ENCODE measurements at regions not wholly inside any gene's neighbourhood (a gene's known extent, or its start where the extent isn't known, plus 50 kb on each side); places are given as distances from the start of the nearest gene placed in this dataset.

DNA sequence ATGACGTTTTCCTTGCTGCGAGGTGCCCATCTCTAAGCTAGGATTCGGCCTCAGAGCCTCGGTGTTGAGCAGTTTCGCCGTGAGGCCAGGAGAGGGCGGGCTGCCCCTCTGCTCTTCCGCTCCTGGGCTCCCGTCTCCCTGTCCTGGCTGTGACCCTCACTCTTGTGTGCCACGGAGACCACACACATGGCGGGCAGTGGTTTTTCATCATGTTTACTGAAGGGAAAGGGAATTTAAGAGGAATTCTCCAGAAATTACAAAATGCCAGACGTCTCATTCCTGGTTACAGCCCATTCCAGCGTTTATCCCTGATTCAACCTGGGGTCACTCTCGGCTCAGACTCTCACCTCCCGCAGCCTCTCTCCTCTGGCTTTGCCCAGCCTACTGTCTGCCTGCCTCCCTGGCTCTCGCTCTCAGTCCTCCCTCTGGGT, 96.8 kb upstream of the ELAC2 start:
- Histone ChIP-seq H3K79me2 (ENCODE audit: control insufficient read depth, insufficient read depth, low read length) (no peaks in the 10 kb centered on the region), H2BK120ac (ENCODE audit: low read depth, low read length) (no peak overlapping the region), H3K79me1 (ENCODE audit: low read length) (no peaks in the 10 kb centered on the region), H2AK5ac (ENCODE audit: low read length) (no peak overlapping the region), H3K36me3 (ENCODE audit: control insufficient read depth, insufficient read depth, low read length) (no peaks in the 10 kb centered on the region), H2BK5ac (ENCODE audit: low read length) (no peak overlapping the region), H3K4me2 (ENCODE audit: low read length) (no peak overlapping the region), H3K4me3 (ENCODE audit: low read length) (no peak overlapping the region), H2BK15ac (replicated peaks; ENCODE audit: low read depth) (no peak overlapping the region), H3K9ac (ENCODE audit: low read length) (no peak overlapping the region), H3K23ac (ENCODE audit: low read length) (no peak overlapping the region), H3K27ac (ENCODE audit: low read depth, low read length) (no peak overlapping the region), H3K4me1 (ENCODE audit: control insufficient read depth, low read depth, low read length) (no peaks in the 10 kb centered on the region), H3K18ac (ENCODE audit: low read length) (no peak overlapping the region), H4K5ac (ENCODE audit: low read length) (no peak overlapping the region), H3K56ac (ENCODE audit: low read length) (no peak overlapping the region), H3K4ac (ENCODE audit: low read depth, low read length) (no peak overlapping the region), H4K8ac (ENCODE audit: low read depth, low read length) (no peak overlapping the region), H3K27me3 (ENCODE audit: insufficient read depth, low read length, poor library complexity) (no peaks in the 10 kb centered on the region)
- WGBS (ENCODE audit: extremely low coverage, insufficient coverage, low lambda C conversion rate), result no CpG with 5 or more reads among the region's 16 CpGs
- peak; percentile 72 for DNase-seq

DNA sequence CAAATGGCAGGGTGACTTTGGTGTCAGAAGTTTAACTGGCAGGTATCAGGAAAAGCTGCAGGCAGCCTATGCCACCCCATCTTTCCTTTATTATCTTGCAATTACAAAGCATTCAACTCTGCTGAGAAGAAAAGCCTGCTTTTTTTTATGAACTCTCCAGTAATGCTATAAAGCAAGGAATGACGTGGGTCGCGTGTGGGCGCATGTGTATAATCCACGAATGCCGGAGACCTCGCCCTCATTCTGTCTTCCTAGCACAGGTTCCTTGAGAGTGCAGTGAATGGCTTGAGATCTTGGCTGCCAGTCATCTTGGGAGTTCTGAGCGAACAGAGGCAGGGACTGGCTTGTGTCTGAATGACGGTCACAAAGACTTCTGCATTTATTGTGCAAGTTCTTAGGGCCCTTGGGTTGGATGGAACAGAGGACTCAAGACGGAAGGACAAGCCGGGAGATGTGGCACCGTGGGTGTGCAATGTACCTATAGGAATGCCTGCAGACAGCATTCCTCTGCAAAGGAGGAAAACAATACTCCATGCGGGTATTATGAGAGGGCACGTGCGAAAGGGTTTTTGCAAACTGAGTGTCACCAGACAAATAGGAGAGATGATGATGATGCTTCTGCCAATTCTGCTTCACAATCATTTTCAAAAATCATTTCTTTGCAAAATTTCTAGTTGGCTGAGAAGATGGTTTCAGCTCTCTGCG, 96.1 kb upstream of the ELAC2 start:
- Histone ChIP-seq H3K27me3 (ENCODE audit: insufficient read depth, low read length, poor library complexity) (no peaks in the 10 kb centered on the region), H3K56ac (ENCODE audit: low read length) (no peak overlapping the region), H3K4ac (ENCODE audit: low read depth, low read length) (no peak overlapping the region), H2AK5ac (ENCODE audit: low read length) (no peak overlapping the region), H2BK15ac (replicated peaks; ENCODE audit: low read depth) (no peak overlapping the region), H3K9ac (ENCODE audit: low read length) (no peak overlapping the region), H3K18ac (ENCODE audit: low read length) (no peak overlapping the region), H4K5ac (ENCODE audit: low read length) (no peak overlapping the region), H3K79me2 (ENCODE audit: control insufficient read depth, insufficient read depth, low read length) (no peaks in the 10 kb centered on the region), H2BK120ac (ENCODE audit: low read depth, low read length) (no peak overlapping the region), H3K4me2 (ENCODE audit: low read length) (no peak overlapping the region), H2BK5ac (ENCODE audit: low read length) (no peak overlapping the region), H3K36me3 (ENCODE audit: control insufficient read depth, insufficient read depth, low read length) (no peaks in the 10 kb centered on the region), H3K4me3 (ENCODE audit: low read length) (no peak overlapping the region), H3K4me1 (ENCODE audit: control insufficient read depth, low read depth, low read length) (no peaks in the 10 kb centered on the region), H3K27ac (ENCODE audit: low read depth, low read length) (no peak overlapping the region), H4K8ac (ENCODE audit: low read depth, low read length) (no peak overlapping the region), H3K79me1 (ENCODE audit: low read length) (no peaks in the 10 kb centered on the region), H3K23ac (ENCODE audit: low read length) (no peak overlapping the region)
- no CpG with 5 or more reads among the region's 16 CpGs for WGBS (ENCODE audit: extremely low coverage, insufficient coverage, low lambda C conversion rate)
- no peak for DNase-seq

DNA sequence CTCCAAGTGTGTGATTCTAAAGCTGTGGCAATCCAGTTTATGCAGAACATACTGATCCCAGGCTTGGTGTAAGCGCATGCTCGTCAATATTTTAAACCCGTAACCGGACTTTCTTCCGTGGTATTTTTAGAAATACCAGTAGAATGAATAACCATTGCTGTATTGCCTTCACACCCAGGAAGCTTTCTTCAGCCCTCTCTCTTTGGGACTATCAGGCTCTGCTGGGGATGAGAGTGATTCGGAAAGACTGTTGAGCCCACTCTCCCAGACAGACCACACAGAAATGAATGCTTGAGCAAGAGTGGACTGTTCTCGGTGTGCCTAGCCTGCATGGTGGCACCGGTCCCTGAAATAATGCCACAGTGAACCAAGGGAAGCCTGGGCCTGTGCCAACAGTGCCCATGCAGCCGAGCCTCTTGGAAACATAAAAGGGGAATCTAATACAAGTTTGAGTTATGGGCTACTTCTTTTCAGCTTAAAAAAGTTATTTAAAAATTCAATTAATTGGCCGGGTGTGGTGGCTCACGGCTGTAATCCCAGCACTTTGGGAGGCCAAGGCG, 89.9 kb upstream of the ELAC2 start:
- DNase-seq, result no peak
- H3K4me1 ChIP-seq (ENCODE audit: control insufficient read depth, low read depth, low read length), result no peaks in the 10 kb centered on the region
- H4K5ac ChIP-seq (ENCODE audit: low read length), result no peak overlapping the region
- no peaks in the 10 kb centered on the region for H3K79me2 ChIP-seq (ENCODE audit: control insufficient read depth, insufficient read depth, low read length)
- H3K36me3 ChIP-seq (ENCODE audit: control insufficient read depth, insufficient read depth, low read length), result no peaks in the 10 kb centered on the region
- H3K27ac ChIP-seq (ENCODE audit: low read depth, low read length), result no peak overlapping the region
- H3K4ac ChIP-seq (ENCODE audit: low read depth, low read length), result no peak overlapping the region
- WGBS (ENCODE audit: extremely low coverage, insufficient coverage, low lambda C conversion rate), result no CpG with 5 or more reads among the region's 12 CpGs
- no peak overlapping the region for H2BK120ac ChIP-seq (ENCODE audit: low read depth, low read length)
- H3K27me3 ChIP-seq (ENCODE audit: insufficient read depth, low read length, poor library complexity), result no peaks in the 10 kb centered on the region
- no peak overlapping the region for H3K4me3 ChIP-seq (ENCODE audit: low read length)
- no peaks in the 10 kb centered on the region for H3K79me1 ChIP-seq (ENCODE audit: low read length)
- H3K9ac ChIP-seq (ENCODE audit: low read length), result no peak overlapping the region
- no peak overlapping the region for H3K23ac ChIP-seq (ENCODE audit: low read length)
- H2BK15ac ChIP-seq (replicated peaks; ENCODE audit: low read depth), result no peak overlapping the region
- no peak overlapping the region for H3K56ac ChIP-seq (ENCODE audit: low read length)
- H2AK5ac ChIP-seq (ENCODE audit: low read length), result no peak overlapping the region
- H3K4me2 ChIP-seq (ENCODE audit: low read length), result no peak overlapping the region
- no peak overlapping the region for H4K8ac ChIP-seq (ENCODE audit: low read depth, low read length)
- no peak overlapping the region for H2BK5ac ChIP-seq (ENCODE audit: low read length)
- no peak overlapping the region for H3K18ac ChIP-seq (ENCODE audit: low read length)

DNA sequence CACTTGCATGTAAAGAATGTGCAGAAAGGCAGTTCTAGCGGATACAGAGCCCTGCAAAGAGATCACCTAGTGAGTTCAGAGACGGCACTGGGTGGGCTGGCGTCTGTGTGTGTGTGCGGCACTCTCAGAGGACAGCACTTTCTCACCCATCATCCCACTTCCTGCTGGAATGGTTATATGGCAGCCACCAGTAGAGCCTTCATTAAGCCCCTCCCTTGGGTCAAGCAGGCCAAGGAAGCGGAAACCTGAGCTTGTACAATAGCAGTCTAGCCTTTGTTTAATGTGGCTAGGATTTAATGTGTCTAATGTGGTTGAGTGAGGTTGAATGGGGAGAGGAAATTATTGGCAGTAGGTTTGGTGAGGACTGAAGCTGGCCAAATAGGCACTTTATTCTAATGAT, 88.3 kb upstream of the ELAC2 start:
- Histone ChIP-seq H3K27me3 (ENCODE audit: insufficient read depth, low read length, poor library complexity) (no peaks in the 10 kb centered on the region), H4K8ac (ENCODE audit: low read depth, low read length) (no peak overlapping the region), H3K18ac (ENCODE audit: low read length) (no peak overlapping the region), H3K79me1 (ENCODE audit: low read length) (no peaks in the 10 kb centered on the region), H3K23ac (ENCODE audit: low read length) (no peak overlapping the region), H3K36me3 (ENCODE audit: control insufficient read depth, insufficient read depth, low read length) (no peaks in the 10 kb centered on the region), H2BK5ac (ENCODE audit: low read length) (no peak overlapping the region), H4K5ac (ENCODE audit: low read length) (no peak overlapping the region), H3K9ac (ENCODE audit: low read length) (no peak overlapping the region), H3K4ac (ENCODE audit: low read depth, low read length) (no peak overlapping the region), H2BK120ac (ENCODE audit: low read depth, low read length) (no peak overlapping the region), H3K4me2 (ENCODE audit: low read length) (no peak overlapping the region), H3K4me1 (ENCODE audit: control insufficient read depth, low read depth, low read length) (no peaks in the 10 kb centered on the region), H3K27ac (ENCODE audit: low read depth, low read length) (no peak overlapping the region), H2BK15ac (replicated peaks; ENCODE audit: low read depth) (no peak overlapping the region), H3K56ac (ENCODE audit: low read length) (no peak overlapping the region), H2AK5ac (ENCODE audit: low read length) (no peak overlapping the region), H3K79me2 (ENCODE audit: control insufficient read depth, insufficient read depth, low read length) (no peaks in the 10 kb centered on the region), H3K4me3 (ENCODE audit: low read length) (no peak overlapping the region)
- WGBS (ENCODE audit: extremely low coverage, insufficient coverage, low lambda C conversion rate), result no CpG with 5 or more reads among the region's 5 CpGs
- no peak for DNase-seq

DNA sequence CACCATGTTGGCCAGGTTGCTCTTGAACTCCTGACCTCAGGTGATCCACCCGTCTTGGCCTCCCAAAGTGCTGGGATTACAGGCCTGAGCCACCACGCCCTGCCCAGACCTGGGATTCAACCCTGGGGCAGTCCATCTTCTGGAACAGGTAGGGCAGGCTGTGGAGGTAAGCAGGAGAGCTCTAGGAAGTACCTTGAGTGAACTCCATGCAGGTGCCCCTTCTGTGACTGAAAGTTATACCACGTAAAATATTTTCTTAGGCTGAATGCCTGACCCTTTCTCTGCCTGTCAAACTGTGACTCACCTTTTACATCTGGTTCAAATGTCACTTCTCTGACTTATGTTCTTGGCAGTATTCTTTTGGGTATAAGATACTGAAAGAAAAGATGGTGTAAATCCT, 86.7 kb upstream of the ELAC2 start:
- no peaks in the 10 kb centered on the region for H3K79me2 ChIP-seq (ENCODE audit: control insufficient read depth, insufficient read depth, low read length)
- H3K23ac ChIP-seq (ENCODE audit: low read length), result no peak overlapping the region
- DNase-seq, result no peak
- H3K56ac ChIP-seq (ENCODE audit: low read length), result no peak overlapping the region
- no peaks in the 10 kb centered on the region for H3K27me3 ChIP-seq (ENCODE audit: insufficient read depth, low read length, poor library complexity)
- H2BK15ac ChIP-seq (replicated peaks; ENCODE audit: low read depth), result no peak overlapping the region
- WGBS (ENCODE audit: extremely low coverage, insufficient coverage, low lambda C conversion rate), result no CpG with 5 or more reads among the region's 3 CpGs
- no peak overlapping the region for H3K18ac ChIP-seq (ENCODE audit: low read length)
- H3K4me1 ChIP-seq (ENCODE audit: control insufficient read depth, low read depth, low read length), result no peaks in the 10 kb centered on the region
- no peak overlapping the region for H3K4ac ChIP-seq (ENCODE audit: low read depth, low read length)
- H3K79me1 ChIP-seq (ENCODE audit: low read length), result no peaks in the 10 kb centered on the region
- no peak overlapping the region for H3K4me2 ChIP-seq (ENCODE audit: low read length)
- H3K9ac ChIP-seq (ENCODE audit: low read length), result no peak overlapping the region
- H3K27ac ChIP-seq (ENCODE audit: low read depth, low read length), result no peak overlapping the region
- no peak overlapping the region for H2BK5ac ChIP-seq (ENCODE audit: low read length)
- no peak overlapping the region for H4K8ac ChIP-seq (ENCODE audit: low read depth, low read length)
- no peak overlapping the region for H4K5ac ChIP-seq (ENCODE audit: low read length)
- H2BK120ac ChIP-seq (ENCODE audit: low read depth, low read length), result no peak overlapping the region
- no peak overlapping the region for H3K4me3 ChIP-seq (ENCODE audit: low read length)
- H2AK5ac ChIP-seq (ENCODE audit: low read length), result no peak overlapping the region
- H3K36me3 ChIP-seq (ENCODE audit: control insufficient read depth, insufficient read depth, low read length), result no peaks in the 10 kb centered on the region

DNA sequence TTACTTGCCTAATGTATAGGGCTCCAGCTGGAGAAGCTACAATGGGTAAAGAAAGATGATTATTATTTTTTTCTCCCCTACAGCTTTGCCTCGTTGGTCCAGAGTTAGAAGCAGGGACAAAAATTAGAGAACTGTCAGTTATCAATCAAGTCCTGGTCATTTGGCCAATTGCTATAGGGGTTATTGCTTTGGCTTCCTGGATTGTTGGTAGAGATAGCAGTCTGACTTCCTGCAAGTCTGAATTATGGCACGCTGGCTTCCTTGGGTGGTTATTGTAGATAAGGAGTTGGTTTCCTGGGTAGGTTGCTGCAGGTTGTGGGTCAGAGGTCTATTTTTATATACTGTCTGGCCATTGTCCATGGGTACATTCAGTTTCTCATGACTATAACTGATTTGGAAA, 84.7 kb upstream of the ELAC2 start:
- Histone ChIP-seq H3K23ac (ENCODE audit: low read length) (no peak overlapping the region), H3K79me2 (ENCODE audit: control insufficient read depth, insufficient read depth, low read length) (no peaks in the 10 kb centered on the region), H2BK120ac (ENCODE audit: low read depth, low read length) (no peak overlapping the region), H3K27me3 (ENCODE audit: insufficient read depth, low read length, poor library complexity) (no peaks in the 10 kb centered on the region), H2BK5ac (ENCODE audit: low read length) (no peak overlapping the region), H3K4ac (ENCODE audit: low read depth, low read length) (no peak overlapping the region), H2BK15ac (replicated peaks; ENCODE audit: low read depth) (no peak overlapping the region), H3K18ac (ENCODE audit: low read length) (no peak overlapping the region), H3K4me2 (ENCODE audit: low read length) (no peak overlapping the region), H3K4me3 (ENCODE audit: low read length) (no peak overlapping the region), H3K4me1 (ENCODE audit: control insufficient read depth, low read depth, low read length) (no peaks in the 10 kb centered on the region), H3K79me1 (ENCODE audit: low read length) (no peaks in the 10 kb centered on the region), H2AK5ac (ENCODE audit: low read length) (no peak overlapping the region), H3K36me3 (ENCODE audit: control insufficient read depth, insufficient read depth, low read length) (no peaks in the 10 kb centered on the region), H3K27ac (ENCODE audit: low read depth, low read length) (no peak overlapping the region), H3K56ac (ENCODE audit: low read length) (no peak overlapping the region), H3K9ac (ENCODE audit: low read length) (no peak overlapping the region), H4K5ac (ENCODE audit: low read length) (no peak overlapping the region), H4K8ac (ENCODE audit: low read depth, low read length) (no peak overlapping the region)
- WGBS (ENCODE audit: extremely low coverage, insufficient coverage, low lambda C conversion rate), result no CpG with 5 or more reads among the region's 2 CpGs
- no peak for DNase-seq

All from mesendoderm (in vitro differentiated cells).